ENCODE measurements at regions not wholly inside any gene's neighbourhood (a gene's known extent, or its start where the extent isn't known, plus 50 kb on each side); places are given as distances from the start of the nearest gene placed in this dataset.
"Not testable (repeated sequence)": the region's sequence is repeated elsewhere in the genome, so short reads cannot be mapped to it uniquely, and the experiment has no call there.

DNA sequence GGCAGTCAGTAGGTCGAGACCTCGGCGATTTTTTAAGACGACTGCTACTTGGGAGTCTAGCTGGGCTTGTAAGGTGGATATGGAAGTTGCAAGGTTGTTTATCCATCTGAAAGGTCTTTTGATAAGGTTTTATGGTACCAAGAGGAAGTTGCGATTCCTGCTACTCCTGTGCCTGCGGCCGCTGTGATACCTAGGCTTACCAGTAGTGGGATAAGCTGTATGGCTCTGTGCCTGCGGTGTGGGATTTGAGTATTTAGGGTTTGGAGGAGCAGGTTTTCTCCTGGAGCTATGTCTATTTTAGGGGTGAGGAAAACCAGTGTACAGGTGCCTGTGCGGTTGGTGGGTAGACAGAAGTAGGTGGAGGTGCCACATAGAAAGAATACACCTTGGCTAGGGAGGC, 1059.8 kb downstream of the SI start:
- no peak for DNase-seq
- Mint-ChIP-seq H3K36me3 (ENCODE audit: insufficient read depth, unreplicated experiment) (no peaks in the 10 kb centered on the region), H3K9me3 (ENCODE audit: low read depth, unreplicated experiment) (no peaks in the 10 kb centered on the region), H3K27me3 (ENCODE audit: unreplicated experiment) (no peaks in the 10 kb centered on the region), H3K4me3 (ENCODE audit: low read depth, unreplicated experiment) (no peak overlapping the region), H3K4me1 (ENCODE audit: low read depth, unreplicated experiment) (no peaks in the 10 kb centered on the region), H3K27ac (ENCODE audit: unreplicated experiment) (no peak overlapping the region)
- CTCF ChIA-PET: interaction anchor here (0.6 kb wide), 1 partner anchor 426 kb away, joined by 5 read pairs; no protein-coding TSS in a partner anchor
- no TSS peak for BruUV-seq (replicated peaks)
- TF ChIP-seq, protein P1, sequence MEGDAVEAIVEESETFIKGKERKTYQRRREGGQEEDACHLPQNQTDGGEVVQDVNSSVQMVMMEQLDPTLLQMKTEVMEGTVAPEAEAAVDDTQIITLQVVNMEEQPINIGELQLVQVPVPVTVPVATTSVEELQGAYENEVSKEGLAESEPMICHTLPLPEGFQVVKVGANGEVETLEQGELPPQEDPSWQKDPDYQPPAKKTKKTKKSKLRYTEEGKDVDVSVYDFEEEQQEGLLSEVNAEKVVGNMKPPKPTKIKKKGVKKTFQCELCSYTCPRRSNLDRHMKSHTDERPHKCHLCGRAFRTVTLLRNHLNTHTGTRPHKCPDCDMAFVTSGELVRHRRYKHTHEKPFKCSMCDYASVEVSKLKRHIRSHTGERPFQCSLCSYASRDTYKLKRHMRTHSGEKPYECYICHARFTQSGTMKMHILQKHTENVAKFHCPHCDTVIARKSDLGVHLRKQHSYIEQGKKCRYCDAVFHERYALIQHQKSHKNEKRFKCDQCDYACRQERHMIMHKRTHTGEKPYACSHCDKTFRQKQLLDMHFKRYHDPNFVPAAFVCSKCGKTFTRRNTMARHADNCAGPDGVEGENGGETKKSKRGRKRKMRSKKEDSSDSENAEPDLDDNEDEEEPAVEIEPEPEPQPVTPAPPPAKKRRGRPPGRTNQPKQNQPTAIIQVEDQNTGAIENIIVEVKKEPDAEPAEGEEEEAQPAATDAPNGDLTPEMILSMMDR (IDR thresholded peaks at IDR 0.05; ENCODE audit: unreplicated experiment): no peak
- intact Hi-C loops (cut with micrococcal nuclease; ENCODE audit: unreplicated experiment): no loop called here

DNA sequence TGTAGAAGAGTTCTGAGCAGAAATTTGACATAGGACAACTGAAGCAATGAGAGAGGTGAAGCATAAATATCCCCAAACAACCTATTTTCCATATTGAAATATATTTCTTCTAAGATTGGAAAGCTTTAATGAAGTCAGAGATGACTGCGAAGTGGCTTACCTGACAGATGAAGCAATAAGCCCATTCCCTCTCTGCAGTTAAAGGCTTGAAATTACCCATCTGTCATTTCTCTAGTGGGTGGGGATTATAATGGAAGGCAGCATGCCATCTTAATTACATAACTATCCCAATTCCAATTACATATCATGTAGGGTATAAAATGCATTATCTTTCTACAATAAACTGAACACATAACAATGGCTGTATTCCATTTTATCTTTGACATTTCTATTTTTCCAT, 1070.5 kb downstream of the SI start:
- H3K36me3 Mint-ChIP-seq (ENCODE audit: insufficient read depth, unreplicated experiment): peaks cover 5% of the 10 kb centered on the region
- H3K4me3 Mint-ChIP-seq (ENCODE audit: low read depth, unreplicated experiment): no peak overlapping the region
- CTCF ChIA-PET: no interaction called here
- no TSS peak for BruUV-seq (replicated peaks)
- no peak for DNase-seq
- TF ChIP-seq, protein P1 (IDR thresholded peaks at IDR 0.05; ENCODE audit: unreplicated experiment): no peak
- no peaks in the 10 kb centered on the region for H3K4me1 Mint-ChIP-seq (ENCODE audit: low read depth, unreplicated experiment)
- intact Hi-C loops (cut with micrococcal nuclease; ENCODE audit: unreplicated experiment): no loop called here
- H3K27me3 Mint-ChIP-seq (ENCODE audit: unreplicated experiment): no peaks in the 10 kb centered on the region
- H3K27ac Mint-ChIP-seq (ENCODE audit: unreplicated experiment): no peak overlapping the region
- peaks cover 3% of the 10 kb centered on the region for H3K9me3 Mint-ChIP-seq (ENCODE audit: low read depth, unreplicated experiment)

DNA sequence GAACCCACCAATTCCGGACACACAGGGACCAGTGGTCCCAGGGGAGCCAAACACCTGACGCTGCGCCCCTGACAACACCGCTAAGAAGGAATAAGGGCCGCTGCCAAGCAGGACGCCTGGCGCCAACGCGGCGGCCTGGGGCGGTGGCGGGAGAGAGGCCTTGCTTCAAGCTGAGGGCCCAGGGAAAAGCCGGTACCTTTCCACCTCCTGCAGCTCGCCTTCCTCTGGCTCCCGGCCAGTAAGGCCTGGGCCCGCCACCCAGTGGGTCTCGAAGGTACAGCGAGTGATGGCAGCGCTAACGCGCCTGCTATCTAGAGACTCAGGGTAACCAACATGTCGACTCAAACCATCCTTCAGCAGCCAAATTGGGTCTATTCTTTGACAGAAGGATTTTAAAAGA, 1074.1 kb downstream of the SI start:
- DNase-seq: no peak
- TF ChIP-seq, protein P1 (IDR thresholded peaks at IDR 0.05; ENCODE audit: unreplicated experiment): no peak
- H3K36me3 Mint-ChIP-seq (ENCODE audit: insufficient read depth, unreplicated experiment): peaks cover 5% of the 10 kb centered on the region
- H3K4me3 Mint-ChIP-seq (ENCODE audit: low read depth, unreplicated experiment): no peak overlapping the region
- no peaks in the 10 kb centered on the region for H3K27me3 Mint-ChIP-seq (ENCODE audit: unreplicated experiment)
- H3K4me1 Mint-ChIP-seq (ENCODE audit: low read depth, unreplicated experiment): no peaks in the 10 kb centered on the region
- intact Hi-C loops (cut with micrococcal nuclease; ENCODE audit: unreplicated experiment): no loop called here
- no peak overlapping the region for H3K27ac Mint-ChIP-seq (ENCODE audit: unreplicated experiment)
- no TSS peak for BruUV-seq (replicated peaks)
- no peaks in the 10 kb centered on the region for H3K9me3 Mint-ChIP-seq (ENCODE audit: low read depth, unreplicated experiment)
- CTCF ChIA-PET: no interaction called here

DNA sequence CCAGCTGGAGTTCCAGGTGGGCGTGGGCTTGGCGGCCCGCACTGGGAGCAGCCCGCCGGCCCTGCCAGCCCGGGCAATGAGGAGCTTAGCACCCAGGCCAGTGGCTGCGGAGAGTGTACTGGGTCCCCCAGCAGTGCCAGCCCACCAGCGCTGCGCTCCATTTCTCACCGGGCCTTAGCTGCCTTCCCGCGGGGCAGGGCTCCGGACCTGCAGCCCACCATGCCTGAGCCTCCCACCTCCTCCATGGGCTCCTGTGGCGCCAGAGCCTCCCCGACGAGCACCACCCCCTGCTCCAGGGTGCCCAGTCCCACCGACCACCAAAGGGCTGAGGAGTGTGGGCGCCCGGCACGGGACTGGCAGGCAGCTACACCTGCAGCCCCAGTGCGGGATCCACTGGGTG, 1075.3 kb downstream of the SI start:
- H3K9me3 Mint-ChIP-seq (ENCODE audit: low read depth, unreplicated experiment); BruUV-seq (replicated peaks); CTCF ChIA-PET; DNase-seq; H3K4me3 Mint-ChIP-seq (ENCODE audit: low read depth, unreplicated experiment); H3K27ac Mint-ChIP-seq (ENCODE audit: unreplicated experiment); H3K4me1 Mint-ChIP-seq (ENCODE audit: low read depth, unreplicated experiment); H3K27me3 Mint-ChIP-seq (ENCODE audit: unreplicated experiment); H3K36me3 Mint-ChIP-seq (ENCODE audit: insufficient read depth, unreplicated experiment); intact Hi-C loops (cut with micrococcal nuclease; ENCODE audit: unreplicated experiment): not testable (repeated sequence)

DNA sequence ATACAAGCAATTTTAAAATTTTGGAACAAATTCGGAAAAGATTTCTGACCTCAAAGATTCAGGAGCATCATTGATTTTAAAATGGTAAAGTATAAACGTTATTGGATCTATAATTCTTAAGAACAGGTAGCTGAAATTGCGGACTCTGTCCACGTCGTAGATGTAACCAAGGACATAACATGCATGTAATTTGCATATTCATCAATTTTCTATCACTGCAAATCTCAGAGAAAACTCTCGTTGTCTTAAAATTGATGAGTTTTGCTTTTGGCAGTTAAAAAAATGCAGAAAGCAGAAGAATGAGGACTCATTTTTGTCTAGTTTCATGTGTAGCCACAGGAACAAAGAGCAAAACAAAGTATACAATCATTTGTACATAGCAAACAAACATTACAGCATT, 1094.4 kb downstream of the SI start:
- BruUV-seq (replicated peaks): no TSS peak
- intact Hi-C loops (cut with micrococcal nuclease; ENCODE audit: unreplicated experiment): no loop called here
- no peak overlapping the region for H3K4me3 Mint-ChIP-seq (ENCODE audit: low read depth, unreplicated experiment)
- H3K27me3 Mint-ChIP-seq (ENCODE audit: unreplicated experiment): no peaks in the 10 kb centered on the region
- H3K36me3 Mint-ChIP-seq (ENCODE audit: insufficient read depth, unreplicated experiment): no peaks in the 10 kb centered on the region
- no peak overlapping the region for H3K27ac Mint-ChIP-seq (ENCODE audit: unreplicated experiment)
- no peak for DNase-seq
- CTCF ChIA-PET: no interaction called here
- TF ChIP-seq, protein P1 (IDR thresholded peaks at IDR 0.05; ENCODE audit: unreplicated experiment): no peak
- H3K4me1 Mint-ChIP-seq (ENCODE audit: low read depth, unreplicated experiment): peaks cover 8% of the 10 kb centered on the region
- peaks cover 3% of the 10 kb centered on the region for H3K9me3 Mint-ChIP-seq (ENCODE audit: low read depth, unreplicated experiment)

Measured in Calu3 (cell line).